Esophagus squamous epithelium (tissue), 4 donors: ENCODE measurements at regions not wholly inside any gene's neighbourhood (a gene's known extent, or its start where the extent isn't known, plus 50 kb on each side); places are given as distances from the start of the nearest gene placed in this dataset.

Experiments used
- POLR2A ChIP-seq, 4 donors: fragments of 450-650 bp; IDR thresholded peaks; one replicate each; pipeline ENCODE4 v1.6.1; 2017; ENCODE audit warnings: antibody characterized with exemption in 4 of 4, mild to moderate bottlenecking in 4 of 4, moderate library complexity in 3 of 4
- TF ChIP-seq, protein P1 (sequence below), 6 experiments: fragments of 450-650 bp in 4 of 6; fragments of 200-600 bp in 2 of 6; sonication (generic) in 2 of 6; IDR thresholded peaks; one replicate each; pipeline ENCODE4 v1.5.1; 2016 to 2019; ENCODE audit warnings: antibody characterized with exemption in 6 of 6, mild to moderate bottlenecking in 4 of 6, moderate library complexity in 4 of 6

DNA sequence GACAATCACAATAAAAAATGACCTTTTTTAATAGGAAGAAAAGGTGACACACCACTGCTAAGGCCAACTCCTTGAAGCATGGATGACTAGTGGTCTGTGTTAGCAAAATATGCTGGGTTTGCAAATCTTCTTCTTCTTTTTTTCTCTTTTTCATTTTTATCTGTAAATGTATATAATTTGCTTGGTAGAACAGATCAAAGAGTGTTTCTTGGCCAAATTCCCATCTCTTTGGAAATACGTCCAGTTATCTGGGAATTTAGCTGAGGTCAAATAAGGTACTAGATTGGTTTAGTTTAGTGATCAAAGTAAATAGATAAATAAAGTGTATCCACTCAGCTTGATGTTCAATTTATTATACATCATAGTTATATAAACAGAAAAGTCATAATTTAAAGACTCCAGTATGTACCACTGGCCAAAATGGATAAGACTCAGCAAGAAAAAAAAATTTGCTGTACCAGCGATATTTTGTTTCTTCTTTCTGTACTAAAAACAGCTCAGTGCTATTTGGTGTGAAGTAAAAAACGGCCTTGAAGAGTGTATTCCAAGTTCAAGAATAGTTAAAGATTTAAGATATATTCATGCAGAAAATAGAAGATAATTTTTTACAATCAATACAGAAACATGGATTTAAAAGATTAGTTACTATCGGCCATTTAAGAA lies 738.6 kb upstream of the PIK3C3 start:
- TF ChIP-seq, protein P1, sequence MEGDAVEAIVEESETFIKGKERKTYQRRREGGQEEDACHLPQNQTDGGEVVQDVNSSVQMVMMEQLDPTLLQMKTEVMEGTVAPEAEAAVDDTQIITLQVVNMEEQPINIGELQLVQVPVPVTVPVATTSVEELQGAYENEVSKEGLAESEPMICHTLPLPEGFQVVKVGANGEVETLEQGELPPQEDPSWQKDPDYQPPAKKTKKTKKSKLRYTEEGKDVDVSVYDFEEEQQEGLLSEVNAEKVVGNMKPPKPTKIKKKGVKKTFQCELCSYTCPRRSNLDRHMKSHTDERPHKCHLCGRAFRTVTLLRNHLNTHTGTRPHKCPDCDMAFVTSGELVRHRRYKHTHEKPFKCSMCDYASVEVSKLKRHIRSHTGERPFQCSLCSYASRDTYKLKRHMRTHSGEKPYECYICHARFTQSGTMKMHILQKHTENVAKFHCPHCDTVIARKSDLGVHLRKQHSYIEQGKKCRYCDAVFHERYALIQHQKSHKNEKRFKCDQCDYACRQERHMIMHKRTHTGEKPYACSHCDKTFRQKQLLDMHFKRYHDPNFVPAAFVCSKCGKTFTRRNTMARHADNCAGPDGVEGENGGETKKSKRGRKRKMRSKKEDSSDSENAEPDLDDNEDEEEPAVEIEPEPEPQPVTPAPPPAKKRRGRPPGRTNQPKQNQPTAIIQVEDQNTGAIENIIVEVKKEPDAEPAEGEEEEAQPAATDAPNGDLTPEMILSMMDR (IDR thresholded peaks at IDR 0.05), result no peak
- no peak for TF ChIP-seq POLR2A (IDR thresholded peaks at IDR 0.05)
